ENCODE measurements at regions not wholly inside any gene's neighbourhood (a gene's known extent, or its start where the extent isn't known, plus 50 kb on each side); places are given as distances from the start of the nearest gene placed in this dataset.

DNA sequence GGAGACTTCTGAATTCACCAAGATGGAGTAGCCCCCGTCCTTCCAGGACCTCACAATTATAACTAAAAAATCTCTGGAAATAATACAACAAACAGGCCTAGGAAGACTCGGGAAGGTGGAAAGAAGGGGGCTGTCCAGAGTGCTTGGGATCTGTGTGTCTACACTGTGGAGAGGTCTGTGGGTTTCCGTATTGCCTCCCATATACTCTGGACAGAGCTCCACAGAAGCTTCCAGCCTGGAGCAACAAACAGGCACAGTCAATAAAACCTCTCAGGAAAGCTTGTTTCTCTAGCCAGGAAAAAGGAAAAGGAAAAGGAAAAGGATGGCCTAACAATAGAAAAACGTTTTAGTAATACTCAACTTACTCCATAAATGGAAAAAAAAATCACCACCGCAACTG, 655.9 kb downstream of the DSC3 start:
- 50% methylated on average over 5 of the region's 5 CpGs for WGBS
- no peaks in the 10 kb centered on the region for H3K36me3 ChIP-seq (ENCODE audit: insufficient read depth)
- no peak overlapping the region for H3K27ac ChIP-seq (ENCODE audit: low read depth)
- no peak overlapping the region for H3K4me3 ChIP-seq (ENCODE audit: low read depth, low read length)
- H3K4me1 ChIP-seq (ENCODE audit: insufficient read depth) = no peaks in the 10 kb centered on the region
- no peak for DNase-seq (ENCODE audit: extremely low spot score)

DNA sequence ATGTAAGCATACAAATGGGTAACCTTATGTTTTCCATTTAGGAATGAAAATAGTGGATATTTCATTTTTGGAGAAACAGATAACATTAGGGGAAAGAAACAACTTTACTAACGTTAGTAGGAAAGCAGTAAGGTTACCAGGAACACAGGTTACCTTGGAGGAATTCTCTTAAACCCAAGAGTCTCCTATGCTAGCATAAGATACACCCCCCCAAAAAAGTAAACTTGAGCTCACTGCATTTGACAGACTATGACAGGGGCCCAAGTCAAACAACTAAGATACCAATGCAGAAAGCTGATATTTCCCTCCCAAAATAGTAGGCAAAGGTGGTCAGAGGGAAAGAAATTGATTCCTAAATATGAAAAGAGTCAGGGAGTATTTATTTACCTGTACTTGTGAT, 656.9 kb downstream of the DSC3 start:
- 68% methylated on average over 1 of the region's 1 CpG for WGBS
- Histone ChIP-seq H3K4me3 (ENCODE audit: low read depth, low read length) (no peak overlapping the region), H3K27ac (ENCODE audit: low read depth) (no peak overlapping the region), H3K4me1 (ENCODE audit: insufficient read depth) (no peaks in the 10 kb centered on the region), H3K36me3 (ENCODE audit: insufficient read depth) (no peaks in the 10 kb centered on the region)
- DNase-seq (ENCODE audit: extremely low spot score) = no peak

DNA sequence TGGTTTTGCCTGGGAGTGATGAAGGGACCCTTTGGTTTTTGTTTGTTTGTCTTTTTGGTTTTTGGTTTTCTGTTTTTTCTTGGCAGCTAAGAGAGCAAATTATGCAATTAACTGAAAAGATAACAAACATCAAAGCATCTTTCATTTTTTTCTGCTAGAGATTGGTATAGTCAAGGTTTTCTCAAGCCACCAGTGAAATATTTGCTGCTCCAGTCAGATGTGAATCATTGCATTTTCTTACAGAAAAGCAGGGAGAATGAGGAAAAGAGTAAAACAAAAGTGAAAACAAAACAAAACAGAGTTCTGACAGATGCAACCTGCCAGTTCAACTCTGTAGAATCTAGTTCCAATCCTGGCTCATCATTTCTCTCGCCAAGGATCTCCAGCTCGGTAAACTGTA, 660.7 kb downstream of the DSC3 start:
- H3K27ac ChIP-seq (ENCODE audit: low read depth) = no peak overlapping the region
- no peak for DNase-seq (ENCODE audit: extremely low spot score)
- WGBS = 88% methylated on average over 2 of the region's 2 CpGs
- H3K4me3 ChIP-seq (ENCODE audit: low read depth, low read length) = no peak overlapping the region
- no peaks in the 10 kb centered on the region for H3K4me1 ChIP-seq (ENCODE audit: insufficient read depth)
- no peaks in the 10 kb centered on the region for H3K36me3 ChIP-seq (ENCODE audit: insufficient read depth)

DNA sequence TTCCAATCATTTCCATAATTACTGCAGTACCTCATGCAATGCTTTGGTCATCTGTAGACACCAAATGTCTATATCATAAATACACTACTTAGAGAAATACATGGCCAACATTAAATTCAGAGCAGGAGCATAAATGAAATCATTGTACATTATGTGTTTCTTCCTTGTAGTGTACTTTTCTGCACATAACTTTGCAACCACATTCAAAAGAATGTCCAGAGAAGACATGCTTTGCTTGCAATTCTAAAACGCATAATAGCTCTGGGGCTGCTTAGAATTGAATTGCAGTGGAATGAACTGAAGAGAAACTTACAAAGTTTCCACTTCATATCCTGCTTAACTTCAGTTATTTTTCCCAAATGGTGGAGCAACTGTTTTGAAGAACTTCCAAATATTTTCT, 664.4 kb downstream of the DSC3 start:
- Histone ChIP-seq H3K4me1 (ENCODE audit: insufficient read depth) (no peaks in the 10 kb centered on the region), H3K36me3 (ENCODE audit: insufficient read depth) (no peaks in the 10 kb centered on the region), H3K27ac (ENCODE audit: low read depth) (no peak overlapping the region), H3K4me3 (ENCODE audit: low read depth, low read length) (no peak overlapping the region)
- 71% methylated on average over 1 of the region's 1 CpG for WGBS
- no peak for DNase-seq (ENCODE audit: extremely low spot score)

DNA sequence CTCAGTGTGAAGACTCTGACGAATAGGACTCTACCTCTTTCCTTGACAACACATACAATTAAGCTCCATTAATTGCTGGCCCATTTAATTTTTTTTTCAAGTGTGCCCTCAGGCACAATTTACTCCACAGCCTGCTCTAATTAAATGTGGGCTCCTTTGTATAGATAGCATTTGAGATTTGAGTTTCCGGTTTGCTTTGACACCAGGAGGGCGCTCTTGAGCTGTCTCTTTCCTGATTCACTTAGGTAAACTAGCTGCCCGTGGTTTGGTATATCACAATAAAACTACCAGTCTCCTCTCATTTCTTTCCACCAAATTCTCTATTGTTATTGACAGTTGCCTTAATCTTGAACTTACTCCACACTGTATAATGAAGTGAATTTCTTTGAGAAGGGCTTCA, 666.0 kb downstream of the DSC3 start:
- Histone ChIP-seq H3K27ac (ENCODE audit: low read depth) (no peak overlapping the region), H3K4me1 (ENCODE audit: insufficient read depth) (no peaks in the 10 kb centered on the region), H3K36me3 (ENCODE audit: insufficient read depth) (no peaks in the 10 kb centered on the region), H3K4me3 (ENCODE audit: low read depth, low read length) (no peak overlapping the region)
- DNase-seq (ENCODE audit: extremely low spot score) = no peak
- WGBS = 71% methylated on average over 4 of the region's 4 CpGs

DNA sequence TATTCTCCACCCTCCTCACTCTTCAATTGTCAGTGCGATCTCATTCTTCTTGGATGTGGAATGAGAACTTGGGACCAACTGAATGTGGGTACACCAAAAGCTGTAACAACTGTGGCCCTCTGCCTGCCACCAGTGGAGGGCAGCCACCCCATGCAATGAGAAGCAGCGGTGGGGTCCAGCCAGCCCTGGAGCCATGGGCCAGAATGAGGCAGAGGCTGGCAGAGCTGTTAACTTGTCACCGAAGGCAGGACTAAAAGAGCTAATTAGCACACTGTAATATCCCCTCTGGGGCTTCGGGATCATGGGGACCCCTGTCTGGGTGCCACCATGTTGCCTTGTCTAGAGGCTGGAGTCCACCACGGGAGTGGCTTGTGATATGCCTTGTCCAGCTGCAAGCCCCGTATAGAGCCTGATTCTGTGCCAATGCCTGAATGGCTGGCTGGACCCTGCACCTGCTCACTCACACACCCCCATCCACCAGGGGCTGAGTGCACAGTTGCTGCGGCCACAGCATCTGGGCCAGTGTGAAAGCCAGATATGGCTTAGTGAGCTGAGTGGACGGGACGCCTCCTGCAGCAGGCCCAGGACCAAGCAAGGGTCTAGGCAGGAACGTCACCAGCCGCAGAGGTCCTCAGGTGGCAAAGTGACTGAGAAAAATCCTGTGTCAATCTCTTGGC, 680.5 kb downstream of the DSC3 start:
- no peaks in the 10 kb centered on the region for H3K36me3 ChIP-seq (ENCODE audit: insufficient read depth)
- no peak overlapping the region for H3K4me3 ChIP-seq (ENCODE audit: low read depth, low read length)
- H3K27ac ChIP-seq (ENCODE audit: low read depth) = no peak overlapping the region
- no peaks in the 10 kb centered on the region for H3K4me1 ChIP-seq (ENCODE audit: insufficient read depth)
- WGBS = 88% methylated on average over 11 of the region's 11 CpGs
- DNase-seq (ENCODE audit: extremely low spot score) = no peak

DNA sequence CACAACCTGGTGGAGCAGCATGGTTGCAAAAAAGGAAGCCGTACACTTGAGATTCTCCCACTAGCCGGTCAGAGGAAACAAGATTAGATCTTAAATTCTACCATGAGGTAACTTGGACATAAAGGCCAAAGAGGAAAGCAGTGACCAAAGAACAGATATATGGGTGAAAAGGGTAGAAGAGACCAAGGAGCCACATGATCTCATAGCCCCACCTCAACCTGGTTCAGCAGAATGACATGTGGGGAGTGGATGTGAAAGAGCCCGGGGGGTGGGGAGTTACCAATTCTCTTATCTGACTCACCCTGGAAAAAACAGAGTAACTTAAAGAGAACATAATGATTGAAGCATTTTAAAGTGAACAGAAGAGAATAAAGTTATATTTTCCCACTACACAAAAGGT, 683.0 kb downstream of the DSC3 start:
- H3K36me3 ChIP-seq (ENCODE audit: insufficient read depth) = no peaks in the 10 kb centered on the region
- no peak overlapping the region for H3K27ac ChIP-seq (ENCODE audit: low read depth)
- 79% methylated on average over 3 of the region's 3 CpGs for WGBS
- H3K4me1 ChIP-seq (ENCODE audit: insufficient read depth) = no peaks in the 10 kb centered on the region
- DNase-seq (ENCODE audit: extremely low spot score) = no peak
- H3K4me3 ChIP-seq (ENCODE audit: low read depth, low read length) = no peak overlapping the region

DNA sequence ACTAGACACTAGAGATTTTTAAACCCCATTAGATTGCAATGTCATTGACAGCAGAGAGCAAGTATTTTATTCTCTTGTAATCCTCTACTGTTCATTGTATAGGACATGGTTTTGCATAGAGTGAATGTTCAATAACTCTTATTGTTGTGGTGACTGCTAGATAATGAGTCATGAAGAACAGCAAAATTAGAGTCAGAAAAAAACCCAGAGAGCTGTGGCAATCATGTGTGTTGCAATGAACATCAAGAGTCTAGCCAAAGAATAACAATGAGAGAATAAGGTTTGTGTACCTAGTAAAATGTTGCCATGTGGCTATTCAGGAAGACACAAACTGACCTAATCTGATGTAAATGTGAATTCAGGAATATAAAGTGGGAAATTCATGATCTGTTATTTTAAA, 684.0 kb downstream of the DSC3 start:
- Histone ChIP-seq H3K4me1 (ENCODE audit: insufficient read depth) (no peaks in the 10 kb centered on the region), H3K27ac (ENCODE audit: low read depth) (no peak overlapping the region), H3K36me3 (ENCODE audit: insufficient read depth) (no peaks in the 10 kb centered on the region), H3K4me3 (ENCODE audit: low read depth, low read length) (no peak overlapping the region)
- DNase-seq (ENCODE audit: extremely low spot score) = no peak

DNA sequence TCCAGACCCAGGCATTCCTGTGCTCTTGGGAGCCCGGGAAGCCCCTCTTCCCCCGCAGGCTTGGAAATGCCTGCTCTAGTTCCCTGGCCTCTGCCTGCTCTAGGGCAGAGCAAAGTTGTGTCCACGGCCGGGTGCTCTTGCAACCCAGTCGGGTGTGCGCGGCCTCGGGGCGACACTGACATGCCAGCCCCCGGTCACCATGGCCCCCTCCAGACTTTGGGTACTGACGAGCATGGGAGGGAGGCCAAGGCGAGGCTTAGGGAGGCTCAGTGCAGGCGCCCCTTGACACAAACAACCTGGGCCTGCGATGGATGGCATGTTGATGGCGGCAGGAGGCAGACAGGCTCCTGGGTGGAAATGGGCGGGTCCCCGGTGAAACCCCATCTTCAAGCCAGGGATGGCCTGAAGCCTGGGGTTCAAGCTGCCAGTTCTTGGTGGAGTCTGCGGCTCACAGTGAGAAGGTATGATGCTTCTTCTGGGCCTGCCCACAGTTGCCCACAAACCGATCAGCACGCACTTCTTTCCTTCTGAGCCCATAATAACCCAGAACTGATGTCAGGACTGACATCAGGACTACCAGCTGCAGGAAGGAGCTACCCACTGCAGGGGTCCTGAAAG, 689.9 kb downstream of the DSC3 start:
- WGBS = 92% methylated on average over 20 of the region's 20 CpGs
- Histone ChIP-seq H3K4me1 (ENCODE audit: insufficient read depth) (no peaks in the 10 kb centered on the region), H3K4me3 (ENCODE audit: low read depth, low read length) (no peak overlapping the region), H3K36me3 (ENCODE audit: insufficient read depth) (no peaks in the 10 kb centered on the region), H3K27ac (ENCODE audit: low read depth) (no peak overlapping the region)
- no peak for DNase-seq (ENCODE audit: extremely low spot score)

DNA sequence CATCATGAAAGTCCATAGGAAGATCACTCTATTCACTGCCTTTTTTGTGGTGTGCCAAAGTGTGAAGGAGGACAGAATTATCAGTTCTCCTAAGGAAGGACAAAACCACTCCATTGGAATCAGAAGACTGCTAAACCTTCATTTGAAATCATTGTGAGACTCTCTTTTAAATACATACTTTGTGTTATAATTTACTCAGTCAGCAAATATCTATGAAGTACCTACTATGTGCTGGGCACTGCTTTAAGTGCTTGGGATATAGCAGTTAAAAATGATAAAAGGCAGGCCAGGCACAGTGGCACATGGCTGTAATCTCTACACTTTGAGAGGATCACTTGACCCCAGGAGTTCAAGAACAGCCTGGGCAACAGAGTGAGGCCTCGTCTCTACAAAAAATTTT, 692.3 kb downstream of the DSC3 start:
- Histone ChIP-seq H3K4me3 (ENCODE audit: low read depth, low read length) (no peak overlapping the region), H3K36me3 (ENCODE audit: insufficient read depth) (no peaks in the 10 kb centered on the region), H3K27ac (ENCODE audit: low read depth) (no peak overlapping the region), H3K4me1 (ENCODE audit: insufficient read depth) (no peaks in the 10 kb centered on the region)
- DNase-seq (ENCODE audit: extremely low spot score) = no peak
- 69% methylated on average over 1 of the region's 1 CpG for WGBS

DNA sequence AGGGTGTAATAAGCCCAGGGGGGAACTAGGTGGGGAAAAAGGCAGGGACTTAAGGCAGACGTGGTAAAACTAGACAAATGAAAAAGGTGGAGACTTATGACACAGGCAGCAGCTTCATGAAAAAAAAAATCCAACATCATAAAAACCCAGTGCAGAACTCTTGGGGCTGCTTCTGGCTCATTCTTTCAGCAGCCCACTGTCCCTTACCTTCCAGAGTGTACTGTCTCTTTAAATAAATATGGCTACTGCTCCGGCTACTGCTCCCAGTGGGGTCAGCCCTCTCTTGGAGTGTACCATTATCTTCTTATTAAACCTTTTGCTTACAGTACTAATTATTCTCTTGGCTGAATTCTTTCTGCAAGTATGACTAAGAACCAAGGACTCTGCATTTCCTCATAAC, 699.5 kb downstream of the DSC3 start:
- DNase-seq (ENCODE audit: extremely low spot score) = no peak
- no peak overlapping the region for H3K4me3 ChIP-seq (ENCODE audit: low read depth, low read length)
- H3K4me1 ChIP-seq (ENCODE audit: insufficient read depth) = no peaks in the 10 kb centered on the region
- WGBS = 74% methylated on average over 2 of the region's 2 CpGs
- H3K27ac ChIP-seq (ENCODE audit: low read depth) = no peak overlapping the region
- no peaks in the 10 kb centered on the region for H3K36me3 ChIP-seq (ENCODE audit: insufficient read depth)

DNA sequence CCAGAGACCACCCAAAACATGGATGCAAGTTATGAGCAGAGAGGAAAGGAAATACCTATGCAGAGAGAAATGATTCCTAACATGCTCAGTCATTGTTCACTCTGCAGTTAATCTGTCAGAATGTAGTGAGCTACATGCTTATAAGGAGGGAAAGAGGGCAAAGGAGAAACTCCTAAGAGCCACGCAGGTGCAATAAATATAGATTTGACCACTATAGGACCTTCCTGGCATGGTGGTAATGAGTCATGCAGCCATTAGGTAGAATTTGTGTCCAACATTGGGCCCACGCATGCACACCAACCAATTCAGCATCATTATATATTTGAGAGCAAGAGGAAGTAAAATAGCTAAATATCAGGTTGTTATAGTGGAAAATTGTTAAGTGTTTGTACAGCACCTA, 699.9 kb downstream of the DSC3 start:
- WGBS = 64% methylated on average over 2 of the region's 2 CpGs
- Histone ChIP-seq H3K36me3 (ENCODE audit: insufficient read depth) (no peaks in the 10 kb centered on the region), H3K27ac (ENCODE audit: low read depth) (no peak overlapping the region)

DNA sequence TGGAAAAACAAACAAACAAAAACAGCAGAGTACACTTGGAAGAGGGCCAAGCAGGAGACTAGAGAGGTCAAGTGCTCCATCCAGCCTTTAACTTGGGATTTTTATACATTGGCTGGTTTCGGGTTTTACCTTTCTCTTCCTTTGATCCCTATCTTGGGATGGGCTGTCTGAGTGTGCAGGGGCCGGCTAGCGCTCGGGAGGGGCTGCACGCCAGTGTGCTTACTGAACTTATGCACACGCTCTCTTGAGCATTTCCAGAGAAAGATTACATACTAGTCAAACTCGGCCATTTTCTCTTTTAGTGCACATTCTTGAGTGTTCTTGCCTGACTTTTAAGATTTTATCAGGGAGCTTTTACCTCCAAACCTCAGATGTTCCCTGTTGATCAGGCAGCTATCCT, 707.8 kb downstream of the DSC3 start:
- DNase-seq (ENCODE audit: extremely low spot score) = peak; percentile 2
- 77% methylated on average over 7 of the region's 7 CpGs for WGBS
- H3K27ac ChIP-seq (ENCODE audit: low read depth) = no peak overlapping the region
- H3K4me3 ChIP-seq (ENCODE audit: low read depth, low read length) = no peak overlapping the region
- H3K4me1 ChIP-seq (ENCODE audit: insufficient read depth) = no peaks in the 10 kb centered on the region
- H3K36me3 ChIP-seq (ENCODE audit: insufficient read depth) = no peaks in the 10 kb centered on the region

More for the DNA sequence above, 699.9 kb downstream of the DSC3 start:
- no peak overlapping the region for H3K4me3 ChIP-seq (ENCODE audit: low read depth, low read length)
- no peaks in the 10 kb centered on the region for H3K4me1 ChIP-seq (ENCODE audit: insufficient read depth)
- no peak for DNase-seq (ENCODE audit: extremely low spot score)

DNA sequence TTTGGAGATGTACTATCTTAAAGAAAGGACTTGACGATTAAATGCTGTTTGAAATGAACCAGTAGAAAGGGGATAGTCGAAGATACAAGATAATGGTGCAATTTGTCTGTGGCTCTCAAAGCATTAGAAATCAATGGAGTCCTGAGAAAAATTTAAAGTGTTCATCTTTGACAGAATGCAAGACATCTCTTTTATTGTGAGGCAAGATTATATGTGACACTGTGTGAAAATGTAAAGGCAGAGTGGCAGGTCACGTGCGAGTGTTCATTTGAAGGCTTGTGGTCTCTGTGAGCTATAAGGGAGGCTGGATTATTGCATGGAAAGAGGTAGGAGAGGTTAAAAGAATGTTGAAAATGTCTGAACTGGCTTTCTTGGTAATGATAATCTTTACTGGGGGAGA, 709.2 kb downstream of the DSC3 start:
- no peaks in the 10 kb centered on the region for H3K4me1 ChIP-seq (ENCODE audit: insufficient read depth)
- 85% methylated on average over 4 of the region's 4 CpGs for WGBS
- H3K27ac ChIP-seq (ENCODE audit: low read depth) = no peak overlapping the region
- DNase-seq (ENCODE audit: extremely low spot score) = no peak
- no peak overlapping the region for H3K4me3 ChIP-seq (ENCODE audit: low read depth, low read length)
- H3K36me3 ChIP-seq (ENCODE audit: insufficient read depth) = no peaks in the 10 kb centered on the region

DNA sequence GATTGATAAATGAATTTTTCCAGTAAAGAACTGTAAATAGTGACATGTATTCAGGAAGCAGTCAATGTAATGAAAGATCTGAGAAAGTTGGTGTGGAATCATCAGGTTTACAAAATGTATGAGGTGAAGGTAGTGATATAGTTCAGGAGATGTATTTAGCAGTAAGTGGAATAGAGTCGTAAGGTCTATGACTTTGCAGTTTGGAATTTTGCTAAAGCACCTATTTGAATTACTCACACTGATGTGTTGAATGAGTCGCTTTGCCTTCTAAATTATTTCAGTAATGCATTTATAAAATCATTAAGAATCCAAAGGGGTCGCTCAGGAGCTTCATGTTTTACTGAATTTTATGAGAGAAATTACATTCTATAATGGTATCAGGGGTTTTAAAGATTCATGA, 713.7 kb downstream of the DSC3 start:
- no peaks in the 10 kb centered on the region for H3K36me3 ChIP-seq (ENCODE audit: insufficient read depth)
- H3K4me1 ChIP-seq (ENCODE audit: insufficient read depth) = no peaks in the 10 kb centered on the region
- H3K27ac ChIP-seq (ENCODE audit: low read depth) = no peak overlapping the region
- no peak overlapping the region for H3K4me3 ChIP-seq (ENCODE audit: low read depth, low read length)
- WGBS = 86% methylated on average over 3 of the region's 3 CpGs
- DNase-seq (ENCODE audit: extremely low spot score) = no peak
